Renal pelvis (tissue), 1 donor: ENCODE measurements at regions not wholly inside any gene's neighbourhood (a gene's known extent, or its start where the extent isn't known, plus 50 kb on each side); places are given as distances from the start of the nearest gene placed in this dataset.
"Not testable (repeated sequence)": the region's sequence is repeated elsewhere in the genome, so short reads cannot be mapped to it uniquely, and the experiment has no call there.

Source experiments
- DNase-seq: peaks from one replicate; pipeline ENCODE4 v3.0.0-alpha.2; 2013

DNA sequence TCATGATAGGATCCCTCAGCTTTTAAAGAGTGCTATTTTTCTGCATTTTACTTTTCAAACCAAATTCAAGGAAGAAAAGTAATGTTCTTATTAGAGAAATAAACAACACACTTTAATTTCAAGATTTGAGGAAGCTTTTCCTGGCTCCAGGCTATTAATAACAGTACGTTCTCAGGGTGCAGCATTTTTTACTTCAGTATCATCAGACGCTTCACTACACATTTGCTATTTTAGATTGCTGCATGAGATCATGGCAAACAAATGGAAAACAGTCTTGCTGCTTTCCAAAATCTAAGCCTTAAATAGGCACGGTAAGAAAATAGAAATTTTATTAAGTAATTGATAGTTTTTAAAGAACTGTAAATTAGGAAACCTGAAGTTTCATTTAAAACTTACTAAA is 253.6 kb upstream of the EXOC2 start:
- DNase-seq, result no peak

DNA sequence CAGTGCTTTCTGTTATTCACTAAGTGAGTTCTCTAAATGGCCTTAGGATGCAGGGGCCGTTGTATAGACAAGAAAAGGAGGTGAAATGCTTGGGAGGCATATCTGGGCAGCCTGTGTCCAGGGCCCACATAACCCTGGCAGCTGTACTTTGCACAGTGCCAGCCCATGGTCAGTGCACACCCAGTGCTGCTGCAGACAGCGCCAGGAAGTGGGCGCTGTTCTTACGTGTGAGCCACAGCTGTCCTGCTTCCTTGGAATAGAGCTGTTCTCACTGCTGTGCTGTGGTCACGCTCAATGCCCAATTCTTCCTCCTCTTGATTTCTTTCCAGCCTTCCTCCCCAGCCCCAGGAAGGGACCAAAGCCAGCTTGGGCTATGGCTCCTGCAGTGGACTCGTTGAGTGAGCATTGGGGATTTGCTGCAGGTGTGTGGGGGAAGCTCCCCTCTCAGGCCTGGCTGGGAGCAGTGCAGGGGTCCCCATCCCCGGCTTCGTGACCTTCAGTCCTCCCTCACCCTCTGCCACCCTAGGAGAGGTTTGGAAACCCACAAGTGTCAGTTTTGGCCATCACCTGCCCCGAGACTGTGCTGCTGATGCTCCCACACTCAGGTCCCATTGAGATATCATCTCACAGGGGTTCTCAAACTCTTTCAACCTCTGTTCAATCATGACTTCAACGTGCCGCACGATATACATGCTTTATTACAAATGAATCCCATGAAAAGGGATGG is 246.8 kb upstream of the EXOC2 start:
- no peak for DNase-seq

DNA sequence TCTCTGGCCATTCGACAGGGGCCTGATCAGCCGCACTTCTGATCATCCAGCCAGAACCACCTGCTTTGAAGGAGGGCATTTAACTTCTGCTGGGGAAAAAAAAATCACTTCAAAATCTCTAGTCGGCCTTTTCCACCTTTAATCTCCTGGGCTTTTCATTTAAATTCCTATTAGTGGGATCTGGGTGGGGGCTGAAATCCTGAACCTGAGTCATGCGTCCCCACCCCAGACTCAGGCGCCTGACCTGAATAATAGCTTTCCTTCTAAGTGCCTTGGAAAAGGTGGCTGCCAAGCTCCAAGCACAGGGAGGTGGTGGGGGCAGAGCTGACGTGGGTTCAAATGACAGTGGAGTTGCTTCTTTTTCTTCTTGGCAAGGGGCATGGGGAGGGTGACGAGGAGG is 246.0 kb upstream of the EXOC2 start:
- DNase-seq, result no peak

DNA sequence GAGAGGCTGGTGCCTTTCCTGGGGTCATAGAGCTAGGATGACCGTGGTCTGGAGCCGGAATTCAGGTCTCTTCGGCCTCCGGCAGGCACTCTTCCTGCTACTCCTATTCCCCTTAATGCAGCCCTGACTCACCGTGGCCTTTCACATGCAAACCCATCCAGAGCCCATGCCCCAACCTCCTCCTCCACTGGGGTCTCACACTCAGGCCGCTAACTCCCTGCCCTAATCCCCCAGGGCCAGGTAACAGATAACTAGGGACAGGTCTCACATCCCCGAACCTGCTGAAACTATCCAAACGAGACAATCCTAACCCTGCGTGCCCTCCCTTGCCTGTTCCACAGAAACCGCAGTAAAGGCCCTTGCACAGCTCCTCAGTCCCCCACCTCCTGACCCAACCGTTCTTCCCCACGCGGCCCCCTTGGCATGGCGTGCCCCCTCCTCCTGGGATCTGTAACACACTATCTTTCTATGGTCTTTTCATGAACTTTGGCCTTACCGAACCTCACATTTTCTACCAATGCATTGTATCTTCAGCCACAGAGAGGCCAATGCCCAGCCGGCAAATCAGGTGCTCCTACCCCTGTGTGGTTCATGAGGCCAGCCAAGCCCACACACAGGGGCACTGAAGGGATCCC is 245.4 kb upstream of the EXOC2 start:
- DNase-seq, result no peak

DNA sequence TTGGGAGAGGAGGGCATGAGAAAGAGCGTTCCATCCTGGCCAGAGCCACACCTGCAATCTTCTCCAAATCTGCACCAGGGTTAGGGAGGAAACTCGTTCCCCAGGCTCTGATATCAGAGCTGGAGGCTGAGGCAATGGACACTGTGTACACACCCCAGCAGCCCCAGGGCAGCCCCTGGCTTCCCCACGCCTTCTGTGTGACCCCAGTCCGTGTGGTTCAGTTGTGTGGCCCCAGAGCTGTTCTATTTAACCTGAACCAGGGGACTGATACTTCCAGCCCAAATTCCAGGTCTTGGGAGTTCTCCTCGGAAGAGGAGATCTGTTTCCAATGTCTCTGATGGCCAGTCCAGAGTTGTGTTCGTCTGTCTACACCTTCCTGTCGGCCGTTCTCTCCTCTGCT is 242.6 kb upstream of the EXOC2 start:
- DNase-seq, result no peak

DNA sequence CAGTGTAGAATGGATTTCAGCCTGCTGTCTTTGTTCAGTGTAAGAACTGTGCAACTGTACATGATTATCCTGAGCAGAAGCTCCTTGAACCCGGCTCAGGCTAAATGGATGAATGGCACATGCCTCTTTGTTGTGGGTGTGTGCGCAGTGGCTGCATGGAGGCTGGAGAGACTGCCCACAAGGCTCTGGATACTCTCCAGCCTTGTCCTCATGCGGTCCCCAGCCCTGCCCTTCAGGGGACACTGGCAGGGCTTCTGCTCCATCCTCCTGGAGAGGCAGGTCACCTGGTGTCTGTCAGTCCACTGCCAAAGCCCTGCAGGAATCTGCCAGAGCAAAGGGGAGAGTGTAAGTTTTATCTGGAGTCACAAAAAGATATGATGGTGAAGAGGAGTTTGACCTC is 241.7 kb upstream of the EXOC2 start:
- no peak for DNase-seq

DNA sequence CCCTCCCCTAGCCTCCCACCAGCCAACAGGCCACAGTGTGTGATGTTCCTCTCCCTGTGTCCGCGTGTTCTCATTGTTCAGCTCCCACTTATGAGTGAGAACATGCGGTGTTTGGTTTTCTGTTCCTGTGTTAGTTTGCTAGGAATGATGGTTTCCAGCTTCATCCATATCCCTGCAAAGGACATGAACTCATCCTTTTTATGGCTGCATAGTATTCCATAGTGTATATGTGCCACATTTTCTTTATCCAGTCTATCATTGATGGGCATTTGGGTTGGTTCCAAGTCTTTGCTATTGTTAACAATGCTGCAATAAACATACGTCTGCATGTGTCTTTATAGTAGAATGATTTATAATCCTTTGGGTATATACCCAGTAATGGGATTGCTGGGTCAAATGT is 239.0 kb upstream of the EXOC2 start:
- not testable (repeated sequence) for DNase-seq

DNA sequence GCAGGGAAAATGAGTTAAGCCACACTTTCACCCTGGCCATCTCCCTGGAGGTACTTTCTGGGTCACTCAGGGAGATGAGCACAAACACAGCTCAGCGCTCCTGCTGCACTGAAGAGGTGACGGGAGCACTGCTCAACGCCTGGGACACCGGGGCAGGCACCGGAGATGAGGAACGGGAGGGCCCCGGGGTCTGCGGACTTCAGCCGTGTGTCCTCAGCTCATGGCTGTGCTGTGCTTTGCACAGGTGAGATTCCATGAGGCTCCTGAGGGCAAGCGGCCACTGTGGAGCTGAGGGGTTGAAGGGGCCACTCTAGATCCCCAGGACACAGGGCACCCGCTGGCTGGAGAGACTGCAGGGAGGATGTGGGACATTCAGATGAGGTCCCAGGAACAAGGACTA is 234.2 kb upstream of the EXOC2 start:
- DNase-seq, result no peak

DNA sequence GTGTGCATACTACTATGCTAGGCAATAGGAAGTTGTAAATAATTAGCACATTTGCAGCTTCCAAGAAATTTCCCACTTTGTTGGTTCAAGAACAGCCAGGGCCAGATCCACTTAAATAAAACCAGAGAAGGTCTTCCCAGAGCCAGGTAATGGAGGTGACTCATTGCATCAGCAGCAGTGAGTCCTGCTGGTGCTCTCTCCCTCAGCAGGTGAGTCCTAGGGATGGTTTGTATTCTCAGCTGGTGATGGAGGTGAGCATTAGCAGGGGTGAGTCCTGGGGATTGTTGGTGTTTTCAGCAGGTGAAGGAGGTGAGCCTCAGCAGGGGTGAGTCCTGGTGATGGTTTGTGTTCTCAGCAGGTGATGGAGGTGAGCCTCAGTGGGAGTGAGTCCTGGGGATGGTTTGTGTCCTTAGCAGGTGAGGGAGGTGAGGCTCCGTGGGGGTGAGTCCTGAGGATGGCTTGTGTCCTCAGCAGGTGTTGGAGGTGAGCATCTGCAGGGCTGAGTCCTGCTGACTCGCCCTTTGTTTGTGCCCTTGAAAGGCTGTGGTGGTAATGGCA is 232.8 kb upstream of the EXOC2 start:
- no peak for DNase-seq

DNA sequence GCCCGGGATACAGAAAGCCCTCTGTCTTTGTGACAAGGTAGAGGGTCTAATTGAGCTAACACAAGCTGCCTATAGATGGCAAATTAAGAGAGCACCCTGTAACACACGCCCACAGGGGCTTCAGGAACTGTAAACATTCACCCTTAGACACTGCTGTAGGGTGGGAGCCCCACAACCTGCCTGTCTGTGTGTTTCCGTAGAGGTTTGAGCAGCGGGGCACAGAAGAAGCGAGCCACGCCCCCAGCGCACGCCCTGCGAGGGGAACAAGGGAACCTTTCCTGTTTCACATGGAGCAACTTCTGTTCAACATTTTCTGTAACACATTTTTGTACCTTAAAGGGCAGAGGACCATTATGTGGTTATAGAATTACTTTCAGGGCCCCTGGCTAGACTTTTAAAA is 231.7 kb upstream of the EXOC2 start:
- DNase-seq, result no peak

DNA sequence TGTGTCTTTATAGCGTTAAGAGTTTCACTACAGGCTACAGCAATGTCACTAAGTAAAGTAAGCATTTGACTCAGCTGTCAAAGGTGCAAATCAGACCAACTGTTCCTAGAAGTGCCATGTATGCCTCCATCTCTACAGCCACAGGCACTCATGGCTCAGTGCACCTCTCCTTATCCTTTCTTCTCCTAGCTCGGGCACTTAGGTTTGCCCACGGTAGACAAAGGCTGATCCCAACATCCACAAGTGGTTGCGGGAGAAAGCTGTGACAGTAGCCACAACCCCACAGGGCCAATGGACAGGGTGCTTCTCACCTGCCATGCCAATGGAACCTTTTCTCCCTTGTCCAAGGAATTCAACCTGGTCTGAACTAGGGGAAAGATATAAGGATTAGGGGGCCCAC is 228.5 kb upstream of the EXOC2 start:
- no peak for DNase-seq

DNA sequence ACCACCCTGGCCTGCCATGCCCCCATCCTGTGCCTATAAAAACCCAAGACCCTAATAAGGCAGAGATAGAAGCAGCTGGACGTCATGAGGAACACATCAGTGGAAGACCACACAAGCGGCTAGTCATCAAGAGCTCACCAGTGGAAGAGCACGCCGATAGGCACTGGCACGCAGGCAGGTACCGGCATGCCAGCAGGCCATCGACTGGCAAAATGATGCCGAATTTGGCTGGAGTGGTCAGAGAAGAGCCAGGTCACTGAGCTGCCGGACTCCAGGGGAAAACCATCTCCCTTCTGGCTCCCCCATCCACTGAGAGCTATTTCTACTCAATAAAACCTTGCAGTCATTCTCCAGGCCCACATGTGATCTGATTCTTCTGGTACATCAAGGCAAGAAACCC is 227.6 kb upstream of the EXOC2 start:
- no peak for DNase-seq

DNA sequence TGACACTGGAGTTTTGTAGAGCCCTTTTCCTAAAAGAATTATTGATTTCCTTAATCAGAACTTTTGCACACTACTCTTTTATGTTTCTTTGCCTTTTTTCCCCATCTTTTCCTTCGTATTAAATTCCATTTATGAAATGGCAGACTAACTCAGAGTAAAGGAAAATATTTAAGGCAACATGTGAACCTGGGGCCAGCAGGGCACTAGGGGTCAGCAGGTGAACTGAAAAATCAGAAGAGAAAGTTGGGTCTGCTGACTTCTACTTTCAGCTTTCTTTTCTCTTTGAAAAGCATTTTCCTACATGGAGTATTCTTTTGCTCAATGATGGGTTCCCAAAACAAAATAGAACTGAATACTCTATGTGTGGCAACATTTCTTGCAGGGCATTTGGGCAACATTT is 226.6 kb upstream of the EXOC2 start:
- DNase-seq, result no peak

DNA sequence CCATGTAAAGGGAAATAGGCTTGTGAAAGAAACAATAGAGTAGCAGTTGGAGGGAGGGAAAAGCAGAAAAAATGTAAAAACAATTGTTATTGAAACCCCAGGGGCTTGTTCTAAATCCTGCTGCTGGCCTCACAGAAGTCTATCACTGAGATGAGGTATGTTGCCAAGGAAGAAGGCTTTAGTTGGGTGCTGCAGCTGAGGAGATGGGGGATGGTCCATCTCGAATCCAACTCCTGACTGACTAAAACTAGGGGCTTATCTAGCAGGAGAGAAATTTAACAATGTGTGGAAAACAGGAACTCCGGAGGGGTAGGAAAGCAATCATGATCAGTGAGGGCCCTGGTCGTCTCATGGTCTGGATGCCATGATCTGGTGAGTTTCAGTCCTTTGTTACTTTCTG is 225.0 kb upstream of the EXOC2 start:
- no peak for DNase-seq

DNA sequence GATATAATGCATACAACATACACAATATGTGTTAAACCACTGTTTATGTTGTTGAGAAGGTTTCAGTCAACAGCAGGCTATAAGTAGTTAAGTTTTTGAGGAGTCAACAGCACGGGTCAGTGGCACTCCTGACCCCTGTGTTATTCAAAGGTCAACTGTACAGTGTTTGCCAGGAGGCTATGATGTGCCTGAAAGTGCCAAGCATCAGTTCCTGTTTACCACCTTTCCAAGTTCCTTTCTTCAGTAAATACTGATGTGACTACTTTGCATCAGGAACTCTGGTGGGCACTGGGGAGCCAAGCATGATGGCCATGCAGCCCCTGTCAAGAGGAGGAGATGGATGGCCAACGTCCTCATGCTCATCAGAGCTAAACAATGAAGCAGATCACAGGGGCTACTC is 224.4 kb upstream of the EXOC2 start:
- DNase-seq, result no peak

DNA sequence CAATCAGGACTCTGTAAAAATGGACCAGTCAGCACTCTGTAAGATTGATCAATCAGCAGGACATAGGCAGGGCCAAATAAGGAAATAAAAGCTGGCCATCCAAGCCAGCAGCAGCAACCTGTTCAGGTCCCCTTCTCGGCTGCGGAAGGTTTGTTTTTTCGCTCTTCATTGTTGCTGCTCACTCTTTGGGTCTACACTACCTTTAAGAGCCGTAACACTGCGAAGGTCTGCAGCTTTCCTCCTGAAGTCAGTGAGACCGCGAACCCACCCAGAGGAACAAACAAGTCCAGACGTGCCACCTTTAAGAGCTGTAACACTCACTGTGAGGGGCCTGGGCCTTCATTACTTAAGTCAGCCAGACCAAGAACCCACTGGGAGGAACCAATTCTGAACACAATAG is 223.2 kb upstream of the EXOC2 start:
- no peak for DNase-seq

DNA sequence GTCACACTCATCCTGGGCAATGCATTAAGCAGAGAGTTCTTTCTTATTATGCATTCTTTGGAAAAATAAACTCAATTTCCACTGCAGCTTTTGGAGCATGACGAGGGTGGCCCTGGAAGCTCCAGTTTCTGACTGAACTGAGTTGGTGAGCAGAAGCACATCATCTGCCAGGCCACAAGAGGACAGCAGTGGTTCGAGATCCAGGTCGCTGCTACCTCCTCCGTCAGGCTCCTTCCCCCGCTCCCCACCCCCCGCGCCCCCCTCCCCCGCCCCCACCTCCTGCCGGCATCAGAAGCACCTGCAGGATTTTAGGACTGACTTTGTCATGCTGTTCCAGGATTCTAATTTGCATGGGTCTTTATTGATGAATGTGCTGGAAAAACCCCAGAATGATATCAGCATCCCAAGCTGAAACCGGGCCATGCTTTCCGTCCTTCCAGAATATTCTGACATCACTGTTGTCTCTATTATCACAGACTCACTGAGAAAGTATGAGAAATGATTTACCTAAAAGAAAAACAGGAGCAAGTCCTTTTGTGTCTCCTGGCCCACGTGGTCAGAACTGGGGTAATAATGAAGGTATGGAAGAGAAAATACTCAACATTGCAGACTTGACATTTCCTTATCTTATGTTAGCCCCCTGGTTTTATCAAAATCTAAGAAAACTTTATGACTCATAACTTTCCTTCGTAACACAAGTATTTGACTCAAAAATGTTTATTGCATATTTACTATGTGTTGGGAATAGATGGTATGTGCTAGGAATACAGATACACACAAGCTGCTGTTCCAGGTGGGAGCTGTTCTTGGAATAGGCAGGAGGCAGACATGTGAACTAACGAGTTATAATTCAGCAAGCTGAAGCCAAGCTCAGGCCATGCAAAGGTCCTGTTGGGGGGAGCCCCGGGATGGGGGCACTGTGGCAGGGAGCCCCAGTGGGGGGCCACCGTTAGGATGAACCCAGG is 220.2 kb upstream of the EXOC2 start:
- peak; percentile 41 for DNase-seq

DNA sequence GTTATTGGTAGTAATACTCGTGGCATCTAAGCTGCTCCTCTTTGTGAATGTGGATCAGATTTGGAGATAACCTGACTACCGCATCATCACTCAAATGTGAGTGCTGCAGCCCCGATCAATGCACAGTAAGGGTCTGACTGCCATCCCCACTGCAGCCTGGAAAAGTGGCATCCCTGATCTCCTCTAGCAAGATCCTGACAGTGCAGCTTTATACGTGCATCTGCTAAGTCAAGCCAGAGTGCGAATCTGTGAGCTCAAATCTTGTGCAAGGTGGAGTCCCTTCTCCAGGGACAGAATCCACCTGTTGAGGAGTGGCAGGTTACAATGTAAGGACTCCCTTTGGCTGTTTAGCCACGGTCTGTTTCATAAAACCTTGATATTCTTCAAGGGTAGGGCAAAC is 215.0 kb upstream of the EXOC2 start:
- no peak for DNase-seq

DNA sequence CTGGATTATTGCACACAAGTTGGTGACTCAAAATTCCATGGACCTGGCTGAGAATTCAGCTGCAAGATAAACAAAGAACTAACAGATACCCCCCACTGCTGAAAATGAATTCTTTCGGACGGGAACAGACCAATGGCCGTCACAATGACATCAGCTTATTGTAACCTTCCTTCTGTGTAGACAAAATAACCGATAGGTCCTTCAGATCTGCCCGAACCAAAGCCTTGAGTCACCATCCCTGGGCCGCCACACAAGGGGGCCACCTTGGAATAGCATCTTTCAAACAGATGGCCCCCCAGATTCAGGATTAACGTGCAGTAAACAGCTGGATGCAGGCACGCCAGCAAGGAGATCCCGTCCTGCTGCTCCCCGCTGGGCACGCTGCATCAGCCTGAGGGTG is 214.0 kb upstream of the EXOC2 start:
- DNase-seq, result no peak

DNA sequence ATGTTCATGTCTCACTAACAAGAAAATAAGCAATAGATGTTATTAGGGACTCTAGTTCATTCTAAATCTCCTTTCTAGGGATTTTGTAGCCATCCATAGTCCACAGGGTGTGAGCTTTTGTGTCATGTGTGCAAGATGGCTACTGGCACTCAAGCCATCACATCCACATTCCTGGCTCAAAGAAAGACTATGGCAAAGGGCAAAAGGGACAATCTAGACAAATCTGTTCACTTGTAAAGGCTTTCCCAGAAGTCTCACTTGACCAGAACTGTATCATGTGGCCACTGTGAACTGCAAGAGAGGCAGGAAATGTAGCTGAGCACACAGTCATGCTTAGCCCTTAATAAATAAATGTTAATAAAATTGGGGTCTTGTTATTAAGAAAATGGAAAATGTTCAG is 212.6 kb upstream of the EXOC2 start:
- no peak for DNase-seq

DNA sequence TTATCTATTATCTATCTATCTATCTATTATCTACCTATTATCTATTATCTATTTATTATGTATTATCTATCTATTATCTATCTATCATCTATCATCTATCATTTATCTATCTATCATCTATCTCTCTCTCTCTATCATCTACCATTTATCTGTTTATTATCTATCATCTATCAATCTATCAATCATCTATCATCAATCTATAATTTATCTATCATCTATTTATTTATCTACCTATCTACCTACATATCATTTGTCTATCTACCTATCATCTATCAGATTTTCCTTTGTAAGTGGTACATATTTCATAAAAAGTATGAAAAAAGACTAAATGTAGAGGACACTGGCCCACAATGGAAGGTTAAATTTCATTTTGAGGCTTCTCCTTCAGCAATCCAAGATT is 212.1 kb upstream of the EXOC2 start:
- no peak for DNase-seq

DNA sequence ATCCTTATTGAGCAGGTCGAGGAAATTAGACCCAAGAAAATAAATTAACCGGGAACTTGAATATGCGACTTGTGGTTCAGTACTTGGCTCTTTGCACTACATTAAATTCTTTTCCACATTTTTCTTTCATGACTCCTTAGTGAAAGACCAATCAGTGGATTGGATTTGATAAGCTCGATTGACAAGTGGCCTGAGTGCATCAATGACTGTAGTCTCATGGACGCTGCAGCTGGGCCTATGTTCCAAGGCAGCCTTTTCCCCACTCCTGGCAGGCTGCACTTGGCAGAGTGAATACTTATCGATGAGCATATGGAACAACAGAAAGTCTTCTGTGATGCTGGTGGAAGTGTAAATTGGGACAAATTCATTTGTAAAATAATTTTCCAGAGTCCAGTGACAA is 210.8 kb upstream of the EXOC2 start:
- DNase-seq, result no peak
